H1 (cell line): ENCODE measurements at regions not wholly inside any gene's neighbourhood (a gene's known extent, or its start where the extent isn't known, plus 50 kb on each side); places are given as distances from the start of the nearest gene placed in this dataset.

ENCODE experiments used
- CTCF ChIA-PET: fragments of 300-600 bp; sonication (Branson Sonifier 250); formaldehyde crosslinking; loops from one replicate; lab custom pipeline; 2021; ENCODE audit not compliant: partially characterized antibody; lab: Charles Lee
- POLR2A ChIA-PET: fragments of 300-600 bp; sonication (Branson Sonifier 250); formaldehyde crosslinking; loops from one replicate; lab custom pipeline; 2021; ENCODE audit warnings: inconsistent platforms; ENCODE audit not compliant: partially characterized antibody; lab: Charles Lee
- DNase-seq, 2 experiments: peaks; one replicate each; pipeline versions ENCODE4 v3.0.0 to v3.0.0-alpha.2; 2010 to 2022; ENCODE audit warnings: low spot score in 2 of 2, low read depth in 1 of 2, mixed read lengths in 1 of 2
- FAIRE-seq: peaks from 2 replicates; lab custom pipeline; 2011; peaks lifted over from hg19 to GRCh38; lab: Jason Lieb, UNC
- H2AFZ ChIP-seq: 2 replicates; pipeline ENCODE4 v1.8.1; 2012; ENCODE audit warnings: low read length, inconsistent platforms
- H2AK5ac ChIP-seq: 2 replicates; pipeline ENCODE4 v1.6.1; 2013; ENCODE audit warnings: low read depth, low read length
- H2BK120ac ChIP-seq: replicated peaks from 2 replicates; pipeline ENCODE3; 2013; ENCODE audit warnings: low read depth, low read length, inconsistent platforms
- H2BK12ac ChIP-seq: 2 replicates; pipeline ENCODE4 v1.6.1; 2013; ENCODE audit warnings: low read depth, low read length
- H2BK15ac ChIP-seq: 2 replicates; pipeline ENCODE4 v1.6.1; 2013; ENCODE audit warnings: low read length
- H2BK20ac ChIP-seq: 2 replicates; pipeline ENCODE4 v1.6.1; 2013; ENCODE audit warnings: low read length
- H2BK5ac ChIP-seq: 2 replicates; pipeline ENCODE4 v1.6.1; 2013; ENCODE audit warnings: low read depth, low read length
- H3K14ac ChIP-seq: 2 replicates; pipeline ENCODE4 v1.6.1; 2013; ENCODE audit warnings: inconsistent platforms; ENCODE audit not compliant: insufficient read length
- H3K18ac ChIP-seq: 2 replicates; pipeline ENCODE4 v1.6.1; 2013; ENCODE audit warnings: low read length; ENCODE audit errors: extremely low read depth
- H3K23ac ChIP-seq: 2 replicates; pipeline ENCODE4 v1.6.1; 2013; ENCODE audit warnings: inconsistent platforms; ENCODE audit not compliant: insufficient read length
- H3K23me2 ChIP-seq: 2 replicates; pipeline ENCODE4 v1.6.1; 2013; ENCODE audit warnings: low read depth, low read length
- H3K27ac ChIP-seq: 2 replicates; pipeline ENCODE4 v1.6.1; 2011; ENCODE audit warnings: low read depth, low read length, inconsistent platforms
- H3K27me3 ChIP-seq, 4 experiments: replicated peaks in 1 of 4; 1 replicate in 1 of 4; 2 replicates in 3 of 4; pipeline versions ENCODE4 v1.6.1 to v1.8.1; 2011 to 2013; ENCODE audit warnings: low read length in 3 of 4, mild to moderate bottlenecking in 3 of 4, inconsistent platforms in 2 of 4, mixed read lengths in 2 of 4, moderate library complexity in 1 of 4; ENCODE audit not compliant: control insufficient read depth in 3 of 4, insufficient read depth in 3 of 4; ENCODE audit errors: extremely low read depth in 1 of 4
- H3K36me3 ChIP-seq, 4 experiments: 2 replicates each; pipeline versions ENCODE4 v1.6.1 to v1.8.1; 2011 to 2013; ENCODE audit warnings: mild to moderate bottlenecking in 4 of 4, low read length in 3 of 4, moderate library complexity in 2 of 4, control low read depth in 1 of 4, inconsistent platforms in 1 of 4; ENCODE audit not compliant: insufficient read depth in 4 of 4, control insufficient read depth in 2 of 4
- H3K4ac ChIP-seq: replicated peaks from 2 replicates; pipeline ENCODE3; 2013; ENCODE audit warnings: low read length, low read depth, mixed read lengths, inconsistent platforms; ENCODE audit not compliant: insufficient read length
- H3K4me1 ChIP-seq, 4 experiments: replicated peaks in 1 of 4; 1 replicate in 1 of 4; 2 replicates in 3 of 4; pipeline versions ENCODE4 v1.6.1 to v1.8.1; 2011 to 2013; ENCODE audit warnings: low read length in 3 of 4, inconsistent platforms in 2 of 4, mixed read lengths in 1 of 4; ENCODE audit not compliant: insufficient read depth in 4 of 4, control insufficient read depth in 3 of 4
- H3K4me2 ChIP-seq, 2 experiments: 2 replicates each; pipeline versions ENCODE4 v1.6.1 to v1.8.1; 2011 to 2013; ENCODE audit warnings: low read depth in 2 of 2, low read length in 2 of 2, control low read depth in 1 of 2, inconsistent platforms in 1 of 2, mild to moderate bottlenecking in 1 of 2; ENCODE audit not compliant: insufficient read depth in 1 of 2
- H3K4me3 ChIP-seq, 4 experiments: fragments of 200-600, 300-600 bp in 1 of 4; sonication (generic), shearing (Covaris generic), sonication (Bioruptor Twin) in 1 of 4; 2 replicates each; pipeline versions ENCODE4 v1.5.1 to v1.8.1; 2011 to 2016; ENCODE audit warnings: low read length in 4 of 4, low read depth in 3 of 4, control low read depth in 2 of 4, inconsistent platforms in 2 of 4, mild to moderate bottlenecking in 2 of 4, mixed read lengths in 1 of 4, moderate library complexity in 1 of 4; ENCODE audit not compliant: insufficient read depth in 2 of 4; ENCODE audit errors: extremely low read depth in 1 of 4
- H3K56ac ChIP-seq: replicated peaks from 2 replicates; pipeline ENCODE3; 2013; ENCODE audit warnings: low read depth, mild to moderate bottlenecking, mixed read lengths, low read length, inconsistent platforms; ENCODE audit not compliant: insufficient read length
- H3K79me1 ChIP-seq: 2 replicates; pipeline ENCODE4 v1.6.1; 2013; ENCODE audit warnings: low read depth, low read length, control low read depth
- H3K79me2 ChIP-seq, 2 experiments: 2 replicates each; pipeline versions ENCODE4 v1.6.1 to v1.8.1; 2012 to 2013; ENCODE audit warnings: low read length in 2 of 2, mild to moderate bottlenecking in 2 of 2, inconsistent platforms in 1 of 2; ENCODE audit not compliant: insufficient read depth in 2 of 2, control insufficient read depth in 1 of 2
- H3K9ac ChIP-seq, 4 experiments: replicated peaks in 1 of 4; 1 replicate in 1 of 4; 2 replicates in 3 of 4; pipeline versions ENCODE4 v1.6.1 to v1.8.1; 2011 to 2013; ENCODE audit warnings: low read depth in 3 of 4, low read length in 3 of 4, control low read depth in 2 of 4, mild to moderate bottlenecking in 2 of 4, moderate library complexity in 2 of 4, inconsistent platforms in 1 of 4; ENCODE audit errors: extremely low read depth in 1 of 4
- H3K9me3 ChIP-seq, 2 experiments: 2 replicates each; pipeline versions ENCODE4 v1.6.1 to v1.8.1; 2012 to 2013; ENCODE audit warnings: mild to moderate bottlenecking in 2 of 2, moderate library complexity in 2 of 2, control low read depth in 1 of 2, inconsistent platforms in 1 of 2, low read depth in 1 of 2, low read length in 1 of 2, mixed read lengths in 1 of 2; ENCODE audit not compliant: insufficient read depth in 2 of 2
- H4K20me1 ChIP-seq, 2 experiments: replicated peaks in 1 of 2; 2 replicates each; pipeline versions ENCODE3 to v1.8.1; 2011 to 2013; ENCODE audit warnings: inconsistent platforms in 2 of 2, low read length in 2 of 2, mild to moderate bottlenecking in 1 of 2; ENCODE audit not compliant: insufficient read depth in 2 of 2, control insufficient read depth in 1 of 2
- H4K5ac ChIP-seq: 2 replicates; pipeline ENCODE4 v1.6.1; 2013; ENCODE audit warnings: low read length, low read depth, mixed read lengths, inconsistent platforms; ENCODE audit not compliant: insufficient read length
- H4K8ac ChIP-seq: 2 replicates; pipeline ENCODE4 v1.8.0; 2013; ENCODE audit warnings: mild to moderate bottlenecking, moderate library complexity, low read length, inconsistent platforms; ENCODE audit not compliant: insufficient read depth; ENCODE audit errors: extremely low read depth
- H4K91ac ChIP-seq: replicated peaks from 2 replicates; pipeline ENCODE3; 2013; ENCODE audit warnings: low read length, mixed read lengths, inconsistent platforms; ENCODE audit not compliant: insufficient read length
- SIRT6 ChIP-seq: IDR thresholded peaks from one replicate; pipeline ENCODE4 v1.7.1; 2012; ENCODE audit warnings: low read length, inconsistent platforms
- TAF7 ChIP-seq: optimal IDR thresholded peaks from 2 replicates; pipeline ENCODE3; 2011; ENCODE audit warnings: low read depth, mild to moderate bottlenecking, inconsistent platforms, low read length, moderate library complexity, borderline replicate concordance
- WGBS, 2 experiments: shearing (Covaris generic) in 1 of 2; methylation state at CpG; one replicate each; pipeline versions ENCODE4 v1.1.6 to v1.1.7; 2013 to 2015; ENCODE audit warnings: low lambda C conversion rate in 2 of 2, mixed read lengths in 2 of 2, inconsistent platforms in 1 of 2, low coverage in 1 of 2, missing lambda C conversion rate in 1 of 2; ENCODE audit not compliant: insufficient replicate concordance in 2 of 2, insufficient coverage in 1 of 2, insufficient read length in 1 of 2; ENCODE audit errors: extremely low coverage in 1 of 2, missing lambda C conversion rate in 1 of 2; 5-methylcytosine and 5-hydroxymethylcytosine counted together

DNA sequence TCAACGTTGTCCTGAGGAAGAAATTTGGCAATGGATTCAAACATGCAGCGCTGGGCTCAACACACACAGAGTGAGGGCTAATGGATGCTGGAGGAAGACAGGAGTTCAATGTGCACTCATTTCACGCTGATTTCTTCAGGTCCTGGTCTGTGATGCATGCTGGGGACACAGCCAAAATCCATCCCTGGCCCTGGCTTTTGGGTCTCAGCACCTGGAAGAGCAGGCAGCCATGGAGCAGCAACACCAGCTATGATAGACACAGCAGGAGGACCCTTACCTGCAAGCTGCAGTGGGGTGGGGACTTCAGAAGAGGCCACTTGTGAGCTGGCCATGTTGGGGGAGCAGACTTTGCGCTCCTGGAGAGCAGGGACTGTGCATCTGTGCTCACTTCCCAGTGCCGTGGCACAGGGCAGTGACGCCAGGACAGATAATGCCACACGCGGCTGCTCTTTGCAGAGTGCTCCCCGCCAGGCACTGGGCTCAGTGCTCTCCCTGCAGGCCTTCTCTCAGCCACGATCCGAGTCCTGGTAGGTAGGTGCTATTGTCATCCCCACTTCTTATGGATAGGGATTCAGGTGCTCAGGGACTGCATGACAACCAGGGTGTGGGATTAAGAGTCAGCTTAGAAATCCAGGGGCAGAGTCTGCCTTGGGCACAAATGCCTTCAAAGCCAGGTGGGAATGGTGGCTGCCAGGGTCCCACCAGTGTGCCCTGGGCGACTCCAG is 138.8 kb upstream of the UNC5B start:
- Histone ChIP-seq H3K56ac (no peak overlapping the region), H3K4me3 (no peak overlapping the region), H4K91ac (no peak overlapping the region), H3K14ac (no peak overlapping the region), H3K23me2 (no peaks in the 10 kb centered on the region), H3K23ac (no peak overlapping the region), H4K20me1 (no peaks in the 10 kb centered on the region), H2AFZ (no peak overlapping the region), H2BK120ac (no peak overlapping the region), H3K9ac (no peak overlapping the region), H3K27ac (no peak overlapping the region), H2BK20ac (no peak overlapping the region), H2BK15ac (peak overlapping the region; percentile 92; the same call in 1 of the 2 replicates), H3K9me3 (no peaks in the 10 kb centered on the region), H2AK5ac (no peak overlapping the region), H3K18ac (no peak overlapping the region), H4K5ac (no peak overlapping the region), H3K4me1 (peaks cover 3 to 30% (median 11%) of the 10 kb centered on the region in 4 experiments; a peak in 6 of 7 replicates), H2BK12ac (no peak overlapping the region), H3K79me2 (no peaks in the 10 kb centered on the region), H3K4me2 (no peak overlapping the region), H3K79me1 (no peaks in the 10 kb centered on the region), H3K36me3 (no peaks in the 10 kb centered on the region), H3K4ac (no peak overlapping the region), H4K8ac (peak overlapping the region; percentile 3; the same call in 1 of the 2 replicates), H3K27me3 (no peaks in the 10 kb centered on the region; a peak in 2 of 7 replicates), H2BK5ac (no peak overlapping the region)
- ChIA-PET CTCF (interaction anchor here (0.9 to 5.4 kb wide), 13 partner anchors 10 to 211 kb away, joined by 3 to 25 read pairs (median 4); no protein-coding TSS in a partner anchor), POLR2A (no interaction called here)
- 87% methylated on average over 12 of the region's 12 CpGs; no CpG with 5 or more reads in 1 of the 2 experiments for WGBS, 2 experiments
- FAIRE-seq (no peak), DNase-seq (no peak)
- TF ChIP-seq SIRT6 (no peak), TAF7 (no peak)
